ENCODE measurements at regions not wholly inside any gene's neighbourhood (a gene's known extent, or its start where the extent isn't known, plus 50 kb on each side); places are given as distances from the start of the nearest gene placed in this dataset.

DNA sequence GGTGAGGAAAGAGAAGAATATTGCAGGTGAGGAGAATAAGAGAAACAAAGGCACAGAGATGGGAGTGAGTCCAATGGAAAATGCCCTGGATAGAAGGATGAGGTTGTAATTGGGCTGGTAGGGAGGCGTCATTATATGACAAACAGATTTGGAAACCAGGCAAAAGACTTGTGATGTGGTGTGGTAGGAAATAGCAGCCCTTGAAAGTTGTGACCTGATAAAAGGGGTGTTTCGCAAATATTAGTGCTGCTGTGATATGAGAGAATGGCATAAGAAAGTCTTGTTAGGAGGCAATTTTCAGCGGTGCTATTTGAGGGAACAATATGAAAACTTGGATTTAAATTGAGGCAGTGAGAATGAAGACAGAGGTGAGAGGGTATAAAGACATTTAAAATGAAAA is 217.5 kb upstream of the ACTBL2 start:
- no peak for TF ChIP-seq GATA2 (IDR thresholded peaks at IDR 0.05; ENCODE audit: low read depth, low read length)

DNA sequence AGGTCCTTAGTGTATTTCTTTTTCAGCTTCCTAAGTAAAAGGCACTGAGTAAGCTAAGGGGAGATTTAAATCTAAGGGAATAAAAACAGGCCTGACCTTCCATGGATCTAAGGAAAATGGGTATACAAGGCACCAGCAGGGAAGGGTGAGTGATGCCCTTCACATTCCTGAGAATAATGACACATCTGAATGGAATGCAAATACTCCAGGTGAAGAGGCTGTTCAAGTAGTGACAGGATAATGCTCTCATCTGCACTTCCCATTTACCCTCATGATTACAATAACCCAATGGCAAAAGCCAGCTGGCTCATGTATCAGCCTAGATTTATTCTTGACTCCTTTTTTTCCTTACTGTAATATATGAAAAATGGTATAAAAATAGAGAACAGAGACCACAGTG is 216.2 kb upstream of the ACTBL2 start:
- TF ChIP-seq GATA3 (IDR thresholded peaks at IDR 0.05; ENCODE audit: low read depth, low read length), result no peak
- no peak for TF ChIP-seq GATA2 (IDR thresholded peaks at IDR 0.05; ENCODE audit: low read depth, low read length)

DNA sequence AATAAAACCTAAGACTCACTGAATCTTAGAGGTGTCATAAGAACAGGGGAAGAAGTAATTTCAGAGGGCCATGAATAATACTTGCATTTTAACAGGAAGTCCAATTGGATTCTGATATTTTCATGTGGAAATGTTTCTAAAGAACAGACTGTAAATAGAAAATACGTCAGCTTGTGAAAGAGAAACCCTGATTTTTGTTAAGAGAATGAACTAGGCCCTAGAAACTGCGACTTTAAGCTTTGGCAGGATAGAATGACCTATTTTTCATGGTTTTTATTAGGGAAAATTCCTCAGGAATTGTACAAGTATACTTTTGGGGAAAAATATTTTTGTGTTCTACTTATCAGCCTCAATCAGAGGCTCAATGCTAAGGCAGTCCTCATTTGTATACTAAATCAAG is 215.5 kb upstream of the ACTBL2 start:
- TF ChIP-seq GATA3 (IDR thresholded peaks at IDR 0.05; ENCODE audit: low read depth, low read length) (no peak), GATA2 (IDR thresholded peaks at IDR 0.05; ENCODE audit: low read depth, low read length) (no peak)

DNA sequence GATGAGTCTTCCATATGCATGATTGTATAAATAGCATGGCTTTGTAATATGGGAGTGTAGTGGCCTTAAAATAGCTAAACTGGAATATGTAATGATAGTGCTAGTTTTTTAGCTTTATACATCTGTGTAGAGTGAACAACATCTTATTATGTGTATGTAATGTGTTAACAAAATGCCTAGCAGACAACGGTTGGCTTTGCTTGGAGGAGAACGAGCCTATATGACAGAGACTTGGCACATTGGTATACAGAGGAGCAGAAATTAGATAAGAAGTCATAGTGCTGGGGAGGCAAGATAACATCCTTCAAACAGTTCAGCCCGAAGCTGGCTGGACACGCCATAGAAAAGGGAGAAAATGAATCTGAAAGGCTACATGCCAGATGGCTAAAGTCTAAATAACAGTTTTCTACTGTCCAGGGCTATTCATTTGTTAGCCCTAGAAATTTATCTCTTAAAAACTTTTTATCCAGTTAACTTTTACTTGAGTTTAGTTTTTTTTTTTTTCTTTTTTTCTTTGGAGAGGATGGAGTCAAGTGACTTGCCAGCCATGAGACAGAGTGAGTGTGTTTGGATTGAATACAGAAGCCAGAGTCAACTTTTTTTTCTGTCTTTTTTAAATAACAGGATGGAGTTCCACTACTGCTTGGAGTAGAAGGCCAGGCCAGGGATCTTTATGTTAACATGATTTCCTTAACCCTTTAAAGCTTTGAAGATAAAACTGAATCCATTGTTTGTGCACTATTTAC is 214.4 kb upstream of the ACTBL2 start:
- TF ChIP-seq GATA2 (IDR thresholded peaks at IDR 0.05; ENCODE audit: low read depth, low read length) (no peak), GATA3 (IDR thresholded peaks at IDR 0.05; ENCODE audit: low read depth, low read length) (no peak)

DNA sequence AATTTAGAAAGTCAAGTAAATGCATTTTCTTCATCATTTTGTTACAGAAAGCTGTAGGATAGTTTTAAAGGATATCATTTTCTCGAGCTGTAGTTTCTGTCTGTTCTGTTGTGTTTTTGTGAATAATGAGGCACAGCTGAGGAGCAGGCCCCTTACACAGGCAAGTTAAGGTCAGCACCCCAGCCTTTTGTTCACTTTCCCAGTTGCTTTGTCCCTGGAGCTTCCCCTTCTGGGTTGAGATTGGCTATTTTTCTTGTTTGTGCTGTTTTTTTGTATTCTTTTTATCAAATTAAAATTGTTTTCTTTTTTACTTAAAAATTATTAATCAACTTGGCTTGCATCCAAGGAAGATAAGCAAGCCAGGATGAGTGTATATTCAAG is 213.8 kb upstream of the ACTBL2 start:
- TF ChIP-seq GATA3 (IDR thresholded peaks at IDR 0.05; ENCODE audit: low read depth, low read length) (no peak), GATA2 (IDR thresholded peaks at IDR 0.05; ENCODE audit: low read depth, low read length) (no peak)

DNA sequence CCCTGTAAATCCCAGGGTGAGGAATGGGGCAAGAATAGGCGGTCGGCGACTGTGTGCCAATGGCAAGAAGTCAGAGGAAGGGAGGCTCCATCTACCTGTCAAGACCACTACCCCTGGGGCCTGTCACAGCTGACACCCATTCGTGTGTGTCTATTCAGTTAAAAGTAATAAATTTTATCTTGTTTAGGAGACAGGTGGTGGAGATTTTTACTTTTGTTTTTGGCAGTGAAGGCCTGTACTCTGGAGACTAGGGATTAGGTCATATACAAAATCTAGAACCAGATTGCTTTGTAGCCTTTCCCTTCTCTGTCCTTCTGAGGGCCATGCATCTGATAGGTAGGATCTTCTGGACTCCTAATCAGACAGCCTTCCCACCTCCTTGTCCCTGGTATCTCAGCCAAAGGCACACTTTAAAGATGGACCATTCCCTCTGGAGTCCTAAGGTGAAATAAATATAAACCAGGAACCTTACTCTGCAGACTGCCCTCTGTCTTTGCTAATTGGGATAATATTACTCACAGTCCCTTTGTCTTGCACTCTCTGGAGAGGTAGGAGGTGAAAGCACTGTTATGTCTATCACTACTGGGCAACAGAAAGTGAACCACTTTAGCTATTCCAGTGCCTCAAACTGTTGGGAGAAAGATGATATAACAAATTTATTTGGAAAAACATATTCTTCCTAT is 213.2 kb upstream of the ACTBL2 start:
- TF ChIP-seq GATA3 (IDR thresholded peaks at IDR 0.05; ENCODE audit: low read depth, low read length) (no peak), GATA2 (IDR thresholded peaks at IDR 0.05; ENCODE audit: low read depth, low read length) (no peak)

DNA sequence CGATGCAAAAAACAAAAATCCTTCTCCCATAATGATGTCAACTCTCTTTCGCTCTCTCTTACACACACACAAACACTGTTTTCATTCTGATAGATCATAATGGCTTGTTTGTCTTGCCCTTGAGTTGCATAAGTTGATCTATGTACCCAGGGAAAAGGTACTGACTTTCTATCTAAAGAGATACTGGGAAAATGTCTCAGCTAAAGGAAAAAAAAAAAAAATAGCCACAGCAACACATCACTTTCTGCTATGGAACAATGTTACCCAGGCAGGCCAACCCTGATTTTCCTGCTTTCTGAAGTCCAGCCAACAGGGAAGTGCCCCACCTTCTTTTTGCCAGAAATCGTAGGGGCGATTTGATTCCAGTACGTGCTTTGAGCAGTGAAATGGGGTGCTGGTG is 212.6 kb upstream of the ACTBL2 start:
- TF ChIP-seq GATA3 (IDR thresholded peaks at IDR 0.05; ENCODE audit: low read depth, low read length) (no peak), GATA2 (IDR thresholded peaks at IDR 0.05; ENCODE audit: low read depth, low read length) (no peak)

DNA sequence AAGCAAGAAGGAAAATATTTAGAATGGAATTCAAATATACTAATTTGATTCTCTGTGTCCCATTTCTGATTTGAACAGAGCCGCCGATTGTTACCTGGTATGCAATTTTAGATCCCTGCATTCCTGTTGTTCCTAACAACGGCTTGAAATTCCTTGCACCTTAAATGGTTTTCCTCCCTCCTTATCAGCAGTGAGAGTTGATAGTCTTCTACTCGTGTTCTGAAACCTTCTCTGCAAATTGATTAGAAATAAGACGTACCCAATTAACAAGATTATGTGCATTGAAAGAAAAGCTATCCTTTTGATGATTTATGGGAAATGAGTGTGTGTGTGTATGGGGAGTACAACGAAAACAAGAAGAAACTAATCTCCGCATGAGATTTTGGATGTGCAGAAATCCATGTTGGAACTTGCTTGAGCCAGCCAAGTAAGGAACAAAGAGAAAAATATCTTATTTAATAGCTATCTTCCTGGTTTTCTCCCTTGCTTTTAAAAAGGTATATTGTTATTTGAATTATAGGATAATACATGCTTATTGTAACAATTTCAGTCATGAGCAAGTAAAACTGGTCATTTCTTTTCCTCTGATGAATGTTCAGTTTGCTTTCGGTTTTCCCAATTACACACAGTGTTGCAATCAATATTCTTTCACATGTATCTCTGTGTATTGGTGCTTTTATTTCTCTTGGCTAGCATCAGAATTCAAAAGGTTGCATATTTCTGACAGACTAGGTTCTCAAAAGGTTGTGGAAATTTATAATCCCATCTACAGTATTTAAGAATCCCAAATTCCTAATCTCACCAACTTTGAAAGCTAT is 211.1 kb upstream of the ACTBL2 start:
- no peak for TF ChIP-seq GATA3 (IDR thresholded peaks at IDR 0.05; ENCODE audit: low read depth, low read length)
- TF ChIP-seq GATA2 (IDR thresholded peaks at IDR 0.05; ENCODE audit: low read depth, low read length), result no peak

DNA sequence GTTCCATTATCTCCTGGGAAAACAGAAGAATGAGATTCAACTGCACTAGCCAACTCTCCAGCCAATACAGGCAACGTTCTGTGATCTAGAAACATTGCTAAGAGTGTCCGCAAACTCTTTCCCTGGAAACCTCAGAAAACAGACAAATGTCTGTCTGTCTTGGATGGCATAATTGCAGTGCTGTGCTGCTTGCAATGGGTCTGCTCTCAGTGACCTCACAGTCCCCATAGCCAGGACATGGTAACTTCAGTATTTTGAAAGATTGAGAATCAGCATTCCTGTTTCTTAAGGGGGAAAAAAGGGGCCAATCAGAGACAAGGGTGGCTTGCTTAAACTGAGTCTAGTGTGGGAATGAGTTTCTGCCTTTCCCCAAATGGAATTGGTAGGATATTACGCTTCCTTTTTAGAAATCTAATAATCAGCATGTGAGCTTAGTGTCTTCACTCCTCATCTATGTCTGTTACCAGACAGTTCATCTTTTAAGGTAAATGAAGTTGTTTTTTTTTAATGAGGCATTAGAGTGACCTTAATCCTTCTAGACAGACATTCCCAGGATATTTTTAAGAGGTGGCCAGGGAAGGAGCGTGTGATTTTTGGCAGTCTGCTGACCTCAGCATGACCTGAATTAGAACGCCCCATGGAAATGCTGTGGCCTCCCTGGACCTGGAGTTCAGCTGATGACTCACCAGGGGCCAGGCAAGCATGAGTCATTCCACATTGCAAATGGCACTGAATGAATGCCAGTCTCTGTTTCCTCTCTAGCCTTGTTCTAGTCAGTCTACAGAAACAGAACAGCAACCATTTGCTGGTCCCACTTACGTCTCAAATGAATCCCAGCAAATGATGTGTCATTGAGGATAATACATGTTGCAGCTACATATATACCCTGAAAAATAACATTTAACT is 210.2 kb upstream of the ACTBL2 start:
- TF ChIP-seq GATA3 (IDR thresholded peaks at IDR 0.05; ENCODE audit: low read depth, low read length) (no peak), GATA2 (IDR thresholded peaks at IDR 0.05; ENCODE audit: low read depth, low read length) (no peak)

DNA sequence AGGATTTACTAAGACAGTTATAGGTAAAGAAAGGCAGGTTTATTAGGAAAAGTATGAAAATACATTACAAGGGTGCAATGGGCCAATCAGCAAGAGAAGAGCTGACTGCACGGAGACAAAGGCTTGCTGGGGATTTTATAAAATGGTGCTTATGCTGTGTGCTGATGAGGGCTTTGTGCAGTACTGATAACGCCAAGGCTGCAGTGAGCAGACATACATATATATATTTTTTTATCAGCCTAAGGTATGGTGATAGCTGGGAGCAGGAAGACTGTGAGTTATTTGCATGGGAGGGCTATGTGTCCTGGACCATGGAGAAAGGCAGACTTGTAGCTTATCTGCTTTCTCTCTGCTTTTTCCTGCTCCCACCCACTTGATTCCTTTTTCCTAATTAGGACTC is 208.1 kb upstream of the ACTBL2 start:
- no peak for TF ChIP-seq GATA3 (IDR thresholded peaks at IDR 0.05; ENCODE audit: low read depth, low read length)
- TF ChIP-seq GATA2 (IDR thresholded peaks at IDR 0.05; ENCODE audit: low read depth, low read length), result no peak

DNA sequence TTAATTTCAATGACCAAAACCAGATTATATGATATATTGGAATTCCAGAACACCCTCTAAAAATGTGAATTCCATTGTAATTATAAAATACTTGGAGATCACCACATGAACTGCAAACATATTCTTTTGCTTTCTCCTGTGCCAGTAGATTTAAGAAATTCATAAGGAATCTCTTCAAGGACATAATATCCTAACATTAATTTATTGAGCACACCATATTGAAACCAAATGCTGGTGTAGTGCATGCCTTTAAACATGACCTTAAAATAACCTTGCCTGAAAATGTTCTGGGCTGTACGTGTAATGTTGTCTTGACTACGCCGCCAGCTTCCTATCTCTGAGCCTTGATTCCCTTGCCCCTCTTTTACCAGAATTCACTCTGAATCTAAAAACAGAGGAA is 205.0 kb upstream of the ACTBL2 start:
- TF ChIP-seq GATA2 (IDR thresholded peaks at IDR 0.05; ENCODE audit: low read depth, low read length) (no peak), GATA3 (IDR thresholded peaks at IDR 0.05; ENCODE audit: low read depth, low read length) (no peak)

DNA sequence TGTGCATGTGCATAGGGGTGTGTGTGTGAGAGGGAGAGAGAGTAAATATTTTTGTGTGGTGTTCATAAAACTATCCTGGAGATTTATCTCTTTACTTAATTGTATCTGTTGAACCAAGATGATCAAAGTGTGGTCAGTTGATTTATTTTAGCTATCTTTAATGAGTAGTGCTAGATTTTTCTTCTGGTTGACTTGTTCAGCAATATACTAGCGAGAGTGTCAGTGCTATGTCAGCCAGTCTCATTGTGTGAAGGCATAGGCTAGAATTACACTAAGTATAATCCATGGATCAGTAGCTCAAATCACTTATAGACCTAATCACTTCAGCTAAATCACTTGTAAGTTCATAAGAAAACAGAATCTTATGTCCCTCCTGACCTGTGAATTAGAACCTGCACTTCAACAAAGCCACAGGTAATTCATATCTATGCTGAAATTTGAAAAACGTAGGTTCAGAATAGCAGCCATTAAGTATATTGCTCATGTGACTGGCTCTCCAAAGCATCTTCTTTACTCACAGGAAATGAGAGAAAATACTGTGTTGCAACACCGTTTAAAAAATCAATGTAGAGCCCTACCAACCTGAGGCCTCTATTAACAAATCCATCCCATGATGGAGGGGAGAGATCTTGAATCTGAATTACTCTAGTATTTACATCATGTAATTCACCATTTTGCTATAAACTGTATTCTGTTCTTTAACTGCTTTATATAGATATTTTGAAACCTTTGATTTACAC is 203.1 kb upstream of the ACTBL2 start:
- no peak for TF ChIP-seq GATA3 (IDR thresholded peaks at IDR 0.05; ENCODE audit: low read depth, low read length)
- TF ChIP-seq GATA2 (IDR thresholded peaks at IDR 0.05; ENCODE audit: low read depth, low read length), result no peak

DNA sequence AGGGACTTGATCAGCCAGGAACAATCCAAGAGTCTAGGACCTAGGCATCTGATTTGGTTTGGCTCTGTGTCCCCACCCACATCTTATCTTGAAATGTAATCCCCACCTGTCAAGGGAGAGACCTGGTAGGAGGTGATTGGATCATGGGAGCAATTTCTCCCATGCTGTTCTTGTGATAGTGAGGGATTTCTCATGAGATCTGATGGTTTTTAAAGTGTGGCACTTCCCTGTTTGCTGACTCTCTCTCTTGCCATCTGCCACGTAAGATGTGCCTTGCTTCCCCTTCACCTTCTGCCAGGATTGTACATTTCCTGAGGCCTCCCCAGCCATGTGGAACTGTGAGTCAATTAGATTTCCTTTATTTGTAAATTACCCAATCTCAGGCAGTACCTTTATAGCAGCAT is 201.7 kb upstream of the ACTBL2 start:
- TF ChIP-seq GATA2 (IDR thresholded peaks at IDR 0.05; ENCODE audit: low read depth, low read length), result no peak
- TF ChIP-seq GATA3 (IDR thresholded peaks at IDR 0.05; ENCODE audit: low read depth, low read length), result no peak
